ENCODE measurements at regions not wholly inside any gene's neighbourhood (a gene's known extent, or its start where the extent isn't known, plus 50 kb on each side); places are given as distances from the start of the nearest gene placed in this dataset.

DNA sequence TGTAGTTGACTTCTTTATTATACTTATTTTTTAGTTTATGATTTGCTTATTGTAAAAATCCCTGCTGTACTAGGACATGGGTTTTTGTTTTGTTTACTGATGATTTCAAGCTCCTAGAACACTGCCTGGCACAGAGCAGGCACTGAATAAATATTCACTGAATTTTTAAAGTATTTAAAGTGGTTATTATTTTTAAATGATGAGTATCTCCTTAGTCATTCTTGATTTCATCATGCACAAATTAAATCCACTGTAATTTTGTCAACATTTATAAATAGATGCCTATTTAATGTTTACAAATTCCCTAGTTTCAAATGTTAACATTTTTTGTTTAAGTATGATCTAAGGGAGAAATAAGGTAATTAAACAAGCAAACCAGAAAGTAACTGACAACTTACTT is 367.9 kb upstream of the SLIT2 start:
- no peak for DNase-seq (ENCODE audit: low spot score)

DNA sequence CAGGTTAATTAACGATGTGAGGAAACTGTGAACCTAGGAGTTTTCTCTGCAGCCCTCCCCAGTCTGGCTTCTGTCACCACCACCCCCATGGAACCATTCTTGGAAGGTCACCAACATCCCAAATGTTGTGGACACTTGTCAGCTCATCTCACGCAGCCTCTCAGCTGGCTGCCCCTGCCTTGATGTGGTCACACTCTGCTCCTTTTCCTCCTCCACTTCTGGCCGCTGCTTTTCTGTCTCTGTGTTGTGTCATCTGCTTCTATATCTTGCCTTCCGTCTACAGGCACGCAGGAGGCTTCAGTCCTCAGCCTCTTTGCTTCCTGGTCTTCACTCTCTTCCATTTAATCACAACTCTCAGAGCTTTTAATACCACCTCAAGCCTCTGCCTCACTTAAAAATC is 371.5 kb upstream of the SLIT2 start:
- DNase-seq (ENCODE audit: low spot score), result no peak

DNA sequence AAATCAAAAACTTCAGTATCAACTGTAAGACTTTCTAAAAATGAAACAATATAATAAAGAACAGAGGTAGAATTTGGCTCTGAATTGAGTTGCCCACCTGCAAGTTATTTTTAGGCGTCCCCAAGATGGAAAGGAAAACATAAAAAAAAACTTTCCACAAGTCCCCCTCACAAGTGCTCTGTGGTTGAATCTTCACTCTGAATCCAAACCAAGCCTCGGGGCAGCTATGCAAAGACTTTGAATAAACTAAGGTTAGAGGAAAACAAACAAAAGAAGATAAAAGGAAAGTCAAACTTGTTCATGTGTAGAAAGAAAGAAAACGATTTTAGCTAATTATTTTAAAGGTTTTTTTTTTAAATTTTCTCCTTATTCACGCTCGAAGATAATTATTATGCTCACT is 372.4 kb upstream of the SLIT2 start:
- DNase-seq (ENCODE audit: low spot score), result no peak

- no peak for DNase-seq (ENCODE audit: low spot score)
Measured at GRCh38 chr4:19857991-19858390, 393.7 kb upstream of the SLIT2 start.

DNA sequence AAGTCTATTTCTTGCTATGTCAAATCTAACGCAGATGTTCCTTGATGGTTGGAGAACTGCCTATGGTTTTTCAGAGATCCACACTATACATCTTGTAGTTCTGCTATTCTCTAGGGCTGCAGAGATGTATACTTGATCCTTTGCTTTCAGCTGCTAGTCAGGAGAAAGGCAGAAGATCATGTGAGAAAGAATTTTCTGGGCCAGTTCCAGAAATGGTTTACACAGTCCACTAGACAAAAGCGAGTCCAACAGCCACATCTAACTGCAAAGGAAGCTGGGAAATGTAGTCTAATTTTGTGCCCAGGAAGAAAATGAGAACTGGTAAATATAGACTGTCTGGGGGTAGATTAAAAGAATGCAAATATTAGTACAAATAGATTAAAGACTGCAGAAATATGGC is 394.3 kb upstream of the SLIT2 start:
- DNase-seq (ENCODE audit: low spot score), result no peak

- DNase-seq (ENCODE audit: low spot score), result no peak
Measured at GRCh38 chr4:19850909-19851308, 400.8 kb upstream of the SLIT2 start.

- DNase-seq (ENCODE audit: low spot score), result no peak
Measured at GRCh38 chr4:19844446-19844845, 407.3 kb upstream of the SLIT2 start.

- DNase-seq (ENCODE audit: low spot score), result no peak
Measured at GRCh38 chr4:19842471-19842870, 409.2 kb upstream of the SLIT2 start.

- no peak for DNase-seq (ENCODE audit: low spot score)
Measured at GRCh38 chr4:19838858-19839257, 412.8 kb upstream of the SLIT2 start.

DNA sequence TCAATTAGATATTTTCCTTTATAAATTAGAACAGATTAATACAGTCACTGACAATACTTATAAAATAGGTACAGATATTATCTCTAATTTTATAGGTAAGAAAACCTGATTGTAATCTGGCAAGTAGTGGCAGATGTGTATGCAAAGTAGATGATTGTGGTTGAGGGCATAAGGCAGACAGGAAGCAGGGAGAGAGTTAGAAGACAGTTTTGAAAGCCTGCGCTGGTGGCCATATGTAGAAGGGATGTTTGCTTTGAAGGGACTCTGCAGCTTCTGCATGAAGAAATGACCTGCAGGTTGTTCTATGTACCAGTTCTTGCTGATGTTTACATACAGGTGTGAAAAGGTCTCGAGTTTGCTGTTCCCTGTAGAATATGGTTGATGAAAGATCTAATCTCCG is 416.3 kb upstream of the SLIT2 start:
- no peak for DNase-seq (ENCODE audit: low spot score)

- no peak for DNase-seq (ENCODE audit: low spot score)
Measured at GRCh38 chr4:19832411-19832810, 419.3 kb upstream of the SLIT2 start.

DNA sequence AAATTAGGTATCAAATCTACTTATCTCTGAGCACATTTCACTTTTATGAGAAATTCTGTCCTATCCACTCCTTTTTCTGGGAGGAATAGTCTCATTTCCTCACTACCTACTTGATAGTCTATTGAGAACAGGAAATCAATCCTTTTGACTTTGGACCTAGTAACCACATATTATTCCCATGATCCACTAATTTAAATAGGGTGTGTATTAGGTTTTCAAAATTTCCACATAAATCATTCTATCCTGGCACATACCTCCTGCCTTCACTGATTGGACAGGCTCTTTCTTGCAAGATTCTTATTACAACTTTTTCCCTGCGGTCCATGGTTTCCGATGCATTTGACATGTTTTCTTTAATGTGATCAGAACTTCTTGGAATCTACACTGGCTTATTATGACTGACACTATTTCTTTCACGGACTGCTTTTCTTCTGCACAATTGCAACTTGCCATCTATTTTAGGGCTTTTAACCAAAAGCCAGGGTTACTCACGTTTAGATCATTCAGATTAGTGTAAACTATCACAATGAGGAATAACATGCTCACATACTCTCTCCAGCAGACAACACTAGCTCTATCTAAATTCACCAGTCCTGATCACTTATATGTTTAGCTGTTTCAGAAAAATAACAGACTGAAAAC is 419.9 kb upstream of the SLIT2 start:
- no peak for DNase-seq (ENCODE audit: low spot score)

- no peak for DNase-seq (ENCODE audit: low spot score)
Measured at GRCh38 chr4:19829101-19829500, 422.6 kb upstream of the SLIT2 start.

- DNase-seq (ENCODE audit: low spot score), result no peak
Measured at GRCh38 chr4:19823781-19824180, 427.9 kb upstream of the SLIT2 start.

DNA sequence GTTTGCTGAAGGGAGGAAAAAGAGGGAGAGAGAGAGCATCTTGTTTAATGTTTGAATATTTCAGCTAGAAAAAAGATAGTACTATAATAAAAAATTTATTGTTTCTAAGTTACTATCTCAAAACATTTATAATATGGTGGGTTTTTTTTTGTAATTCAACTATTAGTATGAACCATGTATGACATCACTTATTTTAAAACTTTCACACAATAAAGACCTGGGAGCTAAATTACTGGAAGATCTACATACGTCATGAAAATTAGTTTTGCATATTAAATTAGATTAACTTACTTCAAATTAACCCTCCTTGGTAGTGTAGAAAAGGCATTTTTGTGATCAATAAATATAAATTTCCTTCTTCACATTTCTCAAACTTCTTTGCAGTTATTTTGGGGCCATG is 432.0 kb upstream of the SLIT2 start:
- DNase-seq (ENCODE audit: low spot score), result no peak

DNA sequence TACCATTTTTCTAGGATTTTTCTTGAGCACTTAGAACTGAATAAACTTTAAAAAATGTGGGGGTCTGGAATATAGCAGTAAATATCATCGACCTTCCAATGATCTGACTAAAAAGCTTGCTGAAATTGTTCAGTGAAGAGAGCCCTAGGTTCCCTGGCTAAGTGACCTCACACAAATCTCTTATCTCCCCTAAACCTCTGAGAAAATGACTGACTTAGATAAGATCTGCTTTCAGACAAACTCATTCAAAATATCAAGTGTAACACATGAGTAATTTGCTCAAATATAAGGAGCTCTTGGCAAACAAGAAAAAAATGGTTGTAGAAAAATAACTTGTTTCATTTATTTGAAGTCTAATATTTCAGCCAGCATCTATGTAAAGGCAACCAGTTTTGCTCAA is 441.7 kb upstream of the SLIT2 start:
- DNase-seq (ENCODE audit: low spot score), result no peak

DNA sequence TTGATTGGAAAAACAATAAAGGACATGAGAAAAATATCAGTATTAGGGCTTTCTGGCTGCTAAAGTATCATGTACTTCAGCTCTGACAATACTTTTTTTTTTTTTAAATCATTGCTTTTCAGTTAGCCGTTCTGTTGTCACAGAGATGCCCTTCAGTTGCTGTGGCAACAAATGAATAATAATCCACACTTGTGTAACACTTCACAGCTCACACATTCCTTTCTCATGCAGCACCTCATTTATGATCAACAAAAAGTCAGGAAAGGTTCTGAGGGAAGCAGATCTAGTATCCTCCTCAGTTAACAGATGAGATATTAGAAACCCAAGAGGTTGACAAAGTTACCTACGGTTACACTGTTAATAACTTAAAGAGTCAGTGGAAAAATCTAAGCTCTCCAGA is 444.2 kb upstream of the SLIT2 start:
- DNase-seq (ENCODE audit: low spot score), result no peak

GRCh38 chr4:19806865-19807264 is 444.8 kb upstream of the SLIT2 start:
- no peak for DNase-seq (ENCODE audit: low spot score)

DNA sequence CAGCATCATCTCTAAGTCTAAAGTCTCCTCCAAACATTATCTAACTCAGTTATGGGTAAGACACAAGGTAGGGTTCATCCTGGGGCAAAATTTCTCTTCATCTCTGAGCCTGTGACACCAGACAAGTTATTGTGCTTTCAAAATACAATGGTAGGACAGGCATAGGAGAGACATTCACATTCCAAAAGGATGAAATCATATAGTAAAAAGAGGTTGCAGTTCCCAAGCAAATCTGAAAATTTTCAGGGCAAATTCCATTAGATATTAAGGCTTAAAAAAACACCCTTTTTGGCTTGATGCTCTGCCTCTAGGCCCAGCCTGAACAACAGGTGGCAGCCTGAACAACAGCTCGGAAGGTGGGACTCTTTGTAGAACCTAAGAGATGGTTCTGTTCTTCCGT is 448.3 kb upstream of the SLIT2 start:
- no peak for DNase-seq (ENCODE audit: low spot score)

DNA sequence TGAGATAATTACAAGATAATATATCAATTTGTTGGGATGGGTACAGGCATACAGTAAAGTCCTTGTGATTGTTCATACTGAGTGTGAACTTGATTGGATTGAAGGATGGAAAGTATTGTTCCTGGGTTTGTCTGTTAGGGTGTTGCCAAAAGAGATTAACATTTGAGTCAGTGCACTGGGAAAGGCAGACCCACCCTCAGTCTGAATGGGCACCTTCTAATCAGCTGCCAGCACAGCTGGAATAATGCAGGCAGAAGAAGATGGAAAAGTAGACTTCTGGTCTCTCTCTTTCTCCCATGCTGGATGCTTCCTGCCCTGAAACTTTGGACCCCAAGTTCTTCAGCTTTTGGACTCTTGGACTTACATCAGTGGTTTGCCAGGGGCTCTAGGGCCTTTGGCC is 457.9 kb upstream of the SLIT2 start:
- DNase-seq (ENCODE audit: low spot score), result no peak

DNA sequence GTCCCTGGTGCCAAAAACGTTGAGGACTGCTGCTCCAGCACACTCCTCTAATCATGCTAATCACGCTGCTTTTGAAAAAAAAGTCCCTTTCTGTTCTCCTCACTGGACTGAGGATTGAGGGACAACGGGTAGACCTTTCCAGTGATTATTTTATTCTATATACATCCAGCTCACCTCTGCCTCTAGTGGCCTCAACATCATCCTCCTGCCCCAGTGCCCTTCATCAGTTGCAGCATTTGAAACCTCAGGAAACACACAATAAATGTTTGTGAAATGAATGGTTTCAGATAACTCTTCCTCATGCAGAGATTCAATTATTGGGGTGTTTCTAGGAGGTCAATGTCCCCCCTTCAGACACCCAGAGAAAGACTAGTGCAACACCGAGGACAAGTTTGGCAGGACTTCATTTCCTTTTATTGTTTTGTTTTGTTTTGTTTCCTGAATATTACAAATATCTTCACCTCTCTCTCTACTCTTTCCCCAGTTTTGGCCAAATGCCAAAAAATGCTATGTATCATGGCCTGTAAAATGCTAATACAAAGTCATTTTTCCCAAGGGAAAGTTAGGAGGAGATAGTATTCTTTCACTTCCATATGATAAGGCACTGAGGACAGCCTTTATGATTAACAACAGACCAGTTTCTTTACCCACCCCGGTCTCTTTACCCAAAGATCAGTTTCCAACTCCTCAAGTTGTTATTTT is 460.1 kb upstream of the SLIT2 start:
- DNase-seq (ENCODE audit: low spot score), result no peak

- no peak for DNase-seq (ENCODE audit: low spot score)
Measured at GRCh38 chr4:19786616-19787015, 465.1 kb upstream of the SLIT2 start.

DNA sequence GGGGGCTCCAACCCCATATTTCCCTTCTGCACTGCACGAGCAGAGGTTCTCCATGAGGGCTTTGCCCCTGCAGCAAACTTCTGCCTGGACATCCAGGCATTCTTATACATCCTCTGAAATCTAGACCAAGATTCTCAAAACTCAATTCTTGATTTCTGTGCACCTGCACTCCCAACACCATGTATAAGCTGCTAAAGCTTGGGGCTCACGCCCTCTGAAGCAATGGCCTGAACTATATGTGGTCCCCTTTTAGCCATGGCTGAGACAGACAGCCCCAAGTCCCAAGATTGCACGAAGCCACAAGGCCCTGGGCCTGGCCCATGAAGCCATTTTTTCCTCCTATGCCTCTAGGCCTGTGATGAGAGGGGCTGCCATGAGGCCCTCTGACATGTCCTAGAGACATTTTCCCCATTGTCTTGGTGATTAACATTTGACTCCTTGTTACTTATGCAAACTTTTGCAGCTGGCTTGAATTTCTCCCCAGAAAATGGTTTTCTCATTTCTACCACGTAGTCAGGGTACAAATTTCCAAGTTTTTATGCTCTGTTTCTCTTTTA is 468.0 kb upstream of the SLIT2 start:
- DNase-seq (ENCODE audit: low spot score), result no peak

DNA sequence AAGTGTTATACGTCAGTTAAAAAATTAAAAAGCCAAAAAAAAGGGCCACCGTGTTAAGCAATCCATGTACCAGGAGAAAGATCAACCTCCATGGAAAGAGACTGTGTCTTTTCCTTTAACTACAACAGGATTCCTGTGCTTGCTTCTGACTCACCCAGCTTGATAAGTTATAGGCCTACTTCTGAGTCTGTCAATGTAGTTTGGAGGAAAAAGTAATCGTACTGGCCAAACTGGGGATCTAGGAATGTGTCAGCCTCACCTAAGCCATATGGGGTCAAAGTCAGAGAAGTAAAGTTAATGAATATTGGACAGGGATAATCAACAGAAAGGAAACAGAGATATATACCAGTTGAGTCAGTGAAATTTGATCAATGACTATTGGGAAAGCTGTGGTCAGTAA is 470.8 kb upstream of the SLIT2 start:
- no peak for DNase-seq (ENCODE audit: low spot score)
